H9 (cell line): ENCODE measurements at regions not wholly inside any gene's neighbourhood (a gene's known extent, or its start where the extent isn't known, plus 50 kb on each side); places are given as distances from the start of the nearest gene placed in this dataset.

Experiments
- DNase-seq: peaks from one replicate; pipeline ENCODE4 v3.0.0-alpha.2; 2017
- H2AFZ ChIP-seq: one replicate; pipeline ENCODE4 v1.6.1; 2013; ENCODE audit warnings: mild to moderate bottlenecking, low read length, control low read depth, moderate library complexity
- H2AK5ac ChIP-seq: 2 replicates; pipeline ENCODE4 v1.6.1; 2013; ENCODE audit warnings: low read length, control low read depth, mixed read lengths; ENCODE audit not compliant: insufficient read length
- H2BK120ac ChIP-seq: one replicate; pipeline ENCODE4 v1.6.1; 2013; ENCODE audit warnings: low read depth, mild to moderate bottlenecking, low read length, control low read depth, inconsistent platforms; ENCODE audit not compliant: poor library complexity, severe bottlenecking
- H2BK12ac ChIP-seq: 2 replicates; pipeline ENCODE4 v1.6.1; 2013; ENCODE audit warnings: low read length, control low read depth, mixed read lengths, low read depth; ENCODE audit not compliant: insufficient read length
- H2BK15ac ChIP-seq: 2 replicates; pipeline ENCODE4 v1.6.1; 2013; ENCODE audit warnings: low read depth, low read length, control low read depth
- H2BK20ac ChIP-seq: one replicate; pipeline ENCODE4 v1.6.1; 2013; ENCODE audit warnings: low read depth, mild to moderate bottlenecking, low read length, control low read depth, inconsistent platforms; ENCODE audit not compliant: poor library complexity, severe bottlenecking
- H2BK5ac ChIP-seq: 2 replicates; pipeline ENCODE4 v1.6.1; 2013; ENCODE audit warnings: low read length, control low read depth, mixed read lengths; ENCODE audit not compliant: insufficient read length
- H3K14ac ChIP-seq: 2 replicates; pipeline ENCODE4 v1.6.1; 2013; ENCODE audit warnings: low read length, control low read depth; ENCODE audit not compliant: insufficient read depth
- H3K18ac ChIP-seq: 2 replicates; pipeline ENCODE4 v1.6.1; 2013; ENCODE audit warnings: low read depth, mild to moderate bottlenecking, mixed read lengths, low read length, control low read depth; ENCODE audit not compliant: insufficient read length
- H3K23ac ChIP-seq: 2 replicates; pipeline ENCODE4 v1.6.1; 2013; ENCODE audit warnings: low read length, control low read depth, mixed read lengths, low read depth; ENCODE audit not compliant: insufficient read length
- H3K23me2 ChIP-seq: 2 replicates; pipeline ENCODE4 v1.6.1; 2013; ENCODE audit warnings: low read depth, mild to moderate bottlenecking, mixed read lengths, low read length, control low read depth; ENCODE audit not compliant: insufficient read length, poor library complexity, severe bottlenecking
- H3K27ac ChIP-seq: 2 replicates; pipeline ENCODE4 v1.5.1; 2013; ENCODE audit warnings: low read length, control low read depth, mixed read lengths, low read depth; ENCODE audit not compliant: insufficient read length
- H3K27me3 ChIP-seq: 2 replicates; pipeline ENCODE4 v1.6.1; 2013; ENCODE audit warnings: low read length, control low read depth, inconsistent platforms; ENCODE audit not compliant: insufficient read depth
- H3K4ac ChIP-seq: 2 replicates; pipeline ENCODE4 v1.6.1; 2013; ENCODE audit warnings: low read depth, mild to moderate bottlenecking, control low read depth, inconsistent platforms, low read length, moderate library complexity
- H3K4me1 ChIP-seq: 2 replicates; pipeline ENCODE4 v1.6.1; 2013; ENCODE audit warnings: low read length, control low read depth, inconsistent platforms; ENCODE audit not compliant: insufficient read depth
- H3K4me2 ChIP-seq: 2 replicates; pipeline ENCODE4 v1.6.1; 2013; ENCODE audit warnings: low read length, control low read depth, mixed read lengths; ENCODE audit not compliant: insufficient read length, insufficient read depth
- H3K56ac ChIP-seq: 2 replicates; pipeline ENCODE4 v1.6.1; 2013; ENCODE audit warnings: low read depth, mild to moderate bottlenecking, mixed read lengths, low read length, control low read depth; ENCODE audit not compliant: insufficient read length
- H3K79me1 ChIP-seq: 2 replicates; pipeline ENCODE4 v1.6.1; 2013; ENCODE audit warnings: low read depth, mild to moderate bottlenecking, moderate library complexity, low read length, control low read depth, inconsistent platforms; ENCODE audit not compliant: insufficient read depth, poor library complexity, severe bottlenecking
- H3K79me2 ChIP-seq: 2 replicates; pipeline ENCODE4 v1.6.1; 2013; ENCODE audit warnings: low read length, control low read depth, inconsistent platforms; ENCODE audit not compliant: insufficient read depth
- H3K9ac ChIP-seq: 2 replicates; pipeline ENCODE4 v1.6.1; 2013; ENCODE audit warnings: low read length, control low read depth, mixed read lengths; ENCODE audit not compliant: insufficient read length; ENCODE audit errors: extremely low read depth
- H3K9me3 ChIP-seq: one replicate; pipeline ENCODE4 v1.6.1; 2013; ENCODE audit warnings: low read depth, low read length, inconsistent platforms; ENCODE audit not compliant: control insufficient read depth
- H3T11ph ChIP-seq: one replicate; pipeline ENCODE4 v1.6.1; 2013; ENCODE audit warnings: mild to moderate bottlenecking, low read length, control low read depth, inconsistent platforms
- H4K20me1 ChIP-seq: one replicate; pipeline ENCODE4 v1.6.1; 2013; ENCODE audit not compliant: control insufficient read depth, insufficient read length, insufficient read depth
- H4K5ac ChIP-seq: 2 replicates; pipeline ENCODE4 v1.6.1; 2013; ENCODE audit warnings: low read depth, mild to moderate bottlenecking, mixed read lengths, low read length, control low read depth; ENCODE audit not compliant: insufficient read length
- H4K8ac ChIP-seq: replicated peaks from 2 replicates; pipeline ENCODE4 v1.6.1; 2013; ENCODE audit warnings: low read length, control low read depth, mixed read lengths, low read depth; ENCODE audit not compliant: insufficient read length
- H4K91ac ChIP-seq: 2 replicates; pipeline ENCODE4 v1.6.1; 2013; ENCODE audit warnings: low read depth, mild to moderate bottlenecking, moderate library complexity, mixed read lengths, low read length, control low read depth; ENCODE audit not compliant: insufficient read length
- H3K27ac Mint-ChIP-seq, 3 experiments: 2 replicates in 2 of 3; 3 replicates in 1 of 3; pipeline ENCODE4 v1.8.0; 2020 to 2021; ENCODE audit warnings: mixed read lengths in 3 of 3, mild to moderate bottlenecking in 1 of 3, moderate library complexity in 1 of 3
- H3K27me3 Mint-ChIP-seq: 2 replicates; pipeline ENCODE4 v1.8.0; 2021; ENCODE audit warnings: low read depth, mild to moderate bottlenecking, moderate library complexity, mixed read lengths
- H3K36me3 Mint-ChIP-seq, 3 experiments: 2 replicates in 2 of 3; 3 replicates in 1 of 3; pipeline ENCODE4 v1.8.0; 2020 to 2021; ENCODE audit warnings: low read depth in 3 of 3, mixed read lengths in 3 of 3; ENCODE audit not compliant: insufficient read depth in 1 of 3
- H3K4me1 Mint-ChIP-seq, 2 experiments: 2 replicates each; pipeline ENCODE4 v1.8.0; 2020; ENCODE audit warnings: mixed read lengths in 2 of 2
- H3K4me3 Mint-ChIP-seq, 2 experiments: 2 replicates in 1 of 2; 3 replicates in 1 of 2; pipeline ENCODE4 v1.8.0; 2020 to 2021; ENCODE audit warnings: mild to moderate bottlenecking in 2 of 2, mixed read lengths in 2 of 2, moderate library complexity in 1 of 2
- H3K9me3 Mint-ChIP-seq, 2 experiments: 2 replicates in 1 of 2; 3 replicates in 1 of 2; pipeline ENCODE4 v1.8.0; 2020; ENCODE audit warnings: mild to moderate bottlenecking in 2 of 2, mixed read lengths in 2 of 2, moderate library complexity in 1 of 2
- CTCF ChIP-seq: fragments of 200-600 bp; sonication (generic); conservative IDR thresholded peaks from 3 replicates; pipeline ENCODE4 v1.8.0; 2021; ENCODE audit warnings: antibody characterized with exemption, mild to moderate bottlenecking
- WGBS: extraction: QIAGEN DNeasy Blood & Tissue Kit; methylation state at CpG from one replicate; pipeline ENCODE4 v1.1.7; 2013; ENCODE audit warnings: missing lambda C conversion rate, low lambda C conversion rate, mixed read lengths; ENCODE audit not compliant: insufficient read length; ENCODE audit errors: extremely low coverage; 5-methylcytosine and 5-hydroxymethylcytosine counted together

GRCh38 chr20:6855104-6855503, 87.6 kb downstream of the BMP2 start:
- WGBS = no CpG with 5 or more reads among the region's 3 CpGs
- Histone ChIP-seq H3K9ac (no peak overlapping the region), H3T11ph (no peak overlapping the region), H3K79me2 (no peaks in the 10 kb centered on the region), H3K4me2 (no peak overlapping the region), H2AFZ (no peak overlapping the region), H3K4me1 (no peaks in the 10 kb centered on the region), H2AK5ac (no peak overlapping the region), H4K8ac (no peak overlapping the region), H3K23ac (no peak overlapping the region), H4K20me1 (no peaks in the 10 kb centered on the region), H3K79me1 (no peaks in the 10 kb centered on the region), H4K91ac (no peak overlapping the region), H3K56ac (no peak overlapping the region), H3K4ac (no peak overlapping the region), H2BK20ac (no peak overlapping the region), H3K23me2 (no peaks in the 10 kb centered on the region), H3K27me3 (no peaks in the 10 kb centered on the region), H2BK15ac (no peak overlapping the region), H3K14ac (no peak overlapping the region), H4K5ac (no peak overlapping the region), H2BK120ac (no peak overlapping the region), H3K9me3 (no peaks in the 10 kb centered on the region), H3K27ac (no peak overlapping the region), H2BK12ac (no peak overlapping the region), H2BK5ac (no peak overlapping the region), H3K18ac (no peak overlapping the region)
- Mint-ChIP-seq H3K27ac (no peak overlapping the region), H3K9me3 (no peaks in the 10 kb centered on the region), H3K27me3 (no peaks in the 10 kb centered on the region), H3K36me3 (no peaks in the 10 kb centered on the region), H3K4me1 (no peaks in the 10 kb centered on the region), H3K4me3 (no peak overlapping the region)
- no peak for DNase-seq
- no peak for TF ChIP-seq CTCF
